ENCODE measurements at regions not wholly inside any gene's neighbourhood (a gene's known extent, or its start where the extent isn't known, plus 50 kb on each side); places are given as distances from the start of the nearest gene placed in this dataset.

GRCh38 chr11:70501933-70502540, 103.7 kb downstream of the CTTN start:
- TF ChIP-seq EP300 (IDR thresholded peaks at IDR 0.05; ENCODE audit: borderline replicate concordance) (no peak), NFIC (IDR thresholded peaks at IDR 0.05) (no peak), TAF1 (IDR thresholded peaks at IDR 0.05; ENCODE audit: low read depth) (no peak), YY1 (IDR thresholded peaks at IDR 0.05; ENCODE audit: low read depth) (no peak), REST (IDR thresholded peaks at IDR 0.05; ENCODE audit: low read depth) (no peak), MAX (IDR thresholded peaks at IDR 0.05) (no peak), FOXM1 (IDR thresholded peaks at IDR 0.05; ENCODE audit: borderline replicate concordance, low read depth) (no peak), CREB1 (IDR thresholded peaks at IDR 0.05; ENCODE audit: low read depth) (no peak), TEAD4 (IDR thresholded peaks at IDR 0.05) (no peak), EGR1 (IDR thresholded peaks at IDR 0.05) (no peak), TCF12 (IDR thresholded peaks at IDR 0.05; ENCODE audit: low read depth) (no peak)
